ENCODE measurements at regions not wholly inside any gene's neighbourhood (a gene's known extent, or its start where the extent isn't known, plus 50 kb on each side); places are given as distances from the start of the nearest gene placed in this dataset.

DNA sequence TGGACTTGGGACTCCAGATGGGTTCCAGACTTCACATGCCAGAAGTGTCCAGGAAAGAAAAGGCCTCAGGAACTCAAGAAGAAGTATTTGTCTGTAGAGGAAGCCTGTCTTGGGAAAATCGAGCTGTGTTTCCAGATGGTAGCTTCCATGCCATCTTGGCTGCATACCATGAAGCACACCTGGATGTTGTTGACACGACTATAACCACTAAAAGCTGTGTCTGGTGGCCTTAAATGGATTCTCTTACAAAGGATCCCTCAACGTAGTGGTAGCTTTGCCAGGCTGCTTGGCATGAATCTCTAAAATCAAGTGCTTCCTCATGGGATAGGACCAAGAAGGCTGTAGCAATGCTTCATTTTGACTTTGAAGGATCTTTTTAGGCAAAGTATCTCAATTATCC is 313.4 kb upstream of the BOD1L1 start:
- TF ChIP-seq CTCF (conservative IDR thresholded peaks at IDR 0.05; ENCODE audit: low read depth, low read length) (no peak), EZH2 (IDR thresholded peaks at IDR 0.05; ENCODE audit: low read length, unreplicated experiment) (no peak)
